H1 (cell line): ENCODE measurements at regions not wholly inside any gene's neighbourhood (a gene's known extent, or its start where the extent isn't known, plus 50 kb on each side); places are given as distances from the start of the nearest gene placed in this dataset.

Source experiments
- EGR1 ChIP-seq: IDR thresholded peaks from 2 replicates; pipeline ENCODE4 v1.6.1; 2011; ENCODE audit warnings: low read depth, low read length, borderline replicate concordance
- GABPA ChIP-seq: IDR thresholded peaks from 2 replicates; pipeline ENCODE4 v1.6.1; 2011; ENCODE audit warnings: mild to moderate bottlenecking, low read length, moderate library complexity, borderline replicate concordance; ENCODE audit not compliant: insufficient read depth
- JUN ChIP-seq: IDR thresholded peaks from 2 replicates; pipeline ENCODE4 v1.6.1; 2011; ENCODE audit warnings: low read depth, mild to moderate bottlenecking, improper control_type of control experiment, low read length
- SIRT6 ChIP-seq: IDR thresholded peaks from one replicate; pipeline ENCODE4 v1.7.1; 2012; ENCODE audit warnings: low read length, inconsistent platforms
- SP4 ChIP-seq: IDR thresholded peaks from 2 replicates; pipeline ENCODE4 v1.6.1; 2012; ENCODE audit warnings: low read length, inconsistent platforms

DNA sequence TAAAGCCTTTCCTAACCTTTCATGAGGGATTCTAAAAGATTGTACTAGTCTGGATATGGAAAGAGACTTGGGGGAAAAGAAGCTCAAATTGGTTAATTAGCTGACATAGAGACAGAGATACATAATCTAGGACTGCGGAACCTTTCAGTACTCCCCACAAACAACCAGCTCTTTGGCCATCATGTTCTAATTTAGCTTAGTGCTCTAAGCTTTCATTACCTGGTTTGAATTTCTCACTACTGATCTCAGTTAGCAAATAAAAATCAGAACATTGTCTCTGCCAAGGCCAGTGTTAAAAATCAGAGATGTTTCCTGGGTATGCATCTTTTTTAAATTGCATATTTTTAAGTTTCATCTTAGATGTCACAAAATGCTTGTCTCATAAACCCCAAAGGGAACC, 254.4 kb downstream of the GLUD2 start (continued):
- TF ChIP-seq JUN (no peak), SP4 (no peak), GABPA (no peak), SIRT6 (no peak), EGR1 (no peak)
- TF ChIP-seq, all 59 proteins: peak for 0
